Thyroid gland (tissue), 4 donors: ENCODE measurements at regions not wholly inside any gene's neighbourhood (a gene's known extent, or its start where the extent isn't known, plus 50 kb on each side); places are given as distances from the start of the nearest gene placed in this dataset.

ENCODE experiments used
- DNase-seq, 2 donors: peaks; one replicate each; pipeline ENCODE4 v3.0.0-alpha.2; 2019
- H3K27ac ChIP-seq, 3 donors: fragments of 200-600 bp; sonication (generic); 1 replicate in 2 of 3; 2 replicates in 1 of 3; pipeline ENCODE4 v1.5.1; 2016 to 2019; ENCODE audit warnings: mild to moderate bottlenecking in 1 of 3, moderate library complexity in 1 of 3
- H3K27me3 ChIP-seq: fragments of 200-600 bp; sonication (generic); one replicate; pipeline ENCODE4 v1.5.1; 2019
- H3K36me3 ChIP-seq, 2 donors: fragments of 200-600 bp; sonication (generic); one replicate each; pipeline ENCODE4 v1.5.1; 2016 to 2019
- H3K4me1 ChIP-seq, 2 donors: fragments of 200-600 bp; sonication (generic); one replicate each; pipeline ENCODE4 v1.5.1; 2017 to 2019
- H3K4me3 ChIP-seq, 3 donors: fragments of 200-600 bp; sonication (generic); replicated peaks in 1 of 3; 1 replicate in 2 of 3; 2 replicates in 1 of 3; pipeline ENCODE4 v1.5.1; 2016; ENCODE audit warnings: mild to moderate bottlenecking in 1 of 3
- H3K9me3 ChIP-seq: fragments of 200-600 bp; sonication (generic); one replicate; pipeline ENCODE4 v1.5.1; 2017
- CTCF ChIP-seq, 6 experiments: fragments of 200-600 bp in 3 of 6; fragments of 450-650 bp in 3 of 6; sonication (generic) in 3 of 6; IDR thresholded peaks; one replicate each; pipeline ENCODE4 v1.5.1; 2016 to 2019; ENCODE audit warnings: antibody characterized with exemption in 6 of 6, mild to moderate bottlenecking in 2 of 6, inconsistent platforms in 1 of 6, moderate library complexity in 1 of 6
- POLR2A ChIP-seq, 2 donors: fragments of 450-650 bp; IDR thresholded peaks; one replicate each; pipeline ENCODE4 v1.6.1; 2017; ENCODE audit warnings: antibody characterized with exemption in 2 of 2, mild to moderate bottlenecking in 2 of 2, moderate library complexity in 1 of 2
- WGBS, 2 donors: methylation state at CpG; one replicate each; pipeline ENCODE4 v1.1.5; 2017; 5-methylcytosine and 5-hydroxymethylcytosine counted together
- intact Hi-C: fragments of 100-400 bp; cut with DNase I; formaldehyde crosslinking; loops from one replicate; pipeline ENCODE4 v1.15.1; 2023

- Histone ChIP-seq H3K36me3 (no peaks in the 10 kb centered on the region), H3K27me3 (no peaks in the 10 kb centered on the region), H3K4me1 (no peaks in the 10 kb centered on the region), H3K9me3 (no peaks in the 10 kb centered on the region), H3K27ac (no peak overlapping the region), H3K4me3 (no peak overlapping the region)
- no peak for TF ChIP-seq POLR2A (IDR thresholded peaks at IDR 0.05)
- no peak for TF ChIP-seq CTCF (IDR thresholded peaks at IDR 0.05)
- intact Hi-C loops = no loop called here
- no peak for DNase-seq
Observed at GRCh38 chr18:43758734-43759133, 481.4 kb upstream of the SYT4 start.

GRCh38 chr18:43760010-43760409, 482.7 kb upstream of the SYT4 start:
- Histone ChIP-seq H3K9me3 (no peaks in the 10 kb centered on the region), H3K36me3 (no peaks in the 10 kb centered on the region), H3K4me1 (no peaks in the 10 kb centered on the region), H3K27ac (no peak overlapping the region), H3K4me3 (no peak overlapping the region), H3K27me3 (no peaks in the 10 kb centered on the region)
- TF ChIP-seq POLR2A (IDR thresholded peaks at IDR 0.05) (no peak), CTCF (IDR thresholded peaks at IDR 0.05) (no peak)
- intact Hi-C loops = no loop called here
- DNase-seq = no peak

- no peak for TF ChIP-seq CTCF (IDR thresholded peaks at IDR 0.05)
- no peak for TF ChIP-seq POLR2A (IDR thresholded peaks at IDR 0.05)
- WGBS, 2 donors = 58 to 59% methylated on average over 1 of the region's 1 CpG
- Histone ChIP-seq H3K27me3 (no peaks in the 10 kb centered on the region), H3K36me3 (no peaks in the 10 kb centered on the region), H3K9me3 (no peaks in the 10 kb centered on the region), H3K4me3 (no peak overlapping the region), H3K27ac (no peak overlapping the region), H3K4me1 (no peaks in the 10 kb centered on the region)
- intact Hi-C loops = no loop called here
- peak in 1 of 2 donors; percentile 5 for DNase-seq
Observed at GRCh38 chr18:43772907-43773306, 495.6 kb upstream of the SYT4 start.

- H3K27ac ChIP-seq = no peak overlapping the region
- WGBS, 2 donors = 59 to 71% methylated on average over 5 of the region's 5 CpGs
- H3K4me3 ChIP-seq = no peak overlapping the region
- H3K9me3 ChIP-seq = no peaks in the 10 kb centered on the region
- H3K4me1 ChIP-seq = no peaks in the 10 kb centered on the region
- no peaks in the 10 kb centered on the region for H3K36me3 ChIP-seq
- DNase-seq = no peak
- TF ChIP-seq POLR2A (IDR thresholded peaks at IDR 0.05) (no peak), CTCF (IDR thresholded peaks at IDR 0.05) (no peak)
- H3K27me3 ChIP-seq = no peaks in the 10 kb centered on the region
- intact Hi-C loops = no loop called here
Observed at GRCh38 chr18:43774497-43774896, 497.2 kb upstream of the SYT4 start.

GRCh38 chr18:43775591-43775990, 498.3 kb upstream of the SYT4 start:
- no peaks in the 10 kb centered on the region for H3K36me3 ChIP-seq
- 83 to 89% methylated on average over 2 of the region's 2 CpGs for WGBS, 2 donors
- TF ChIP-seq POLR2A (IDR thresholded peaks at IDR 0.05) (no peak), CTCF (IDR thresholded peaks at IDR 0.05) (no peak)
- no peak for DNase-seq
- H3K27me3 ChIP-seq = no peaks in the 10 kb centered on the region
- no peaks in the 10 kb centered on the region for H3K4me1 ChIP-seq
- intact Hi-C loops = no loop called here
- no peak overlapping the region for H3K27ac ChIP-seq
- no peak overlapping the region for H3K4me3 ChIP-seq
- H3K9me3 ChIP-seq = no peaks in the 10 kb centered on the region
